ENCODE measurements at regions not wholly inside any gene's neighbourhood (a gene's known extent, or its start where the extent isn't known, plus 50 kb on each side); places are given as distances from the start of the nearest gene placed in this dataset.

GRCh38 chr7:68679459-68680234, 918.6 kb upstream of the AUTS2 start:
- peaks cover 0 to 2% (median 0%) of the 10 kb centered on the region in 4 donors for H3K9me3 ChIP-seq (ENCODE audit: control insufficient read depth in 4 of 4, low read length in 3 of 4)
- no peak for TF ChIP-seq TAF1 (conservative IDR thresholded peaks at IDR 0.05)
- TF ChIP-seq SP1 (IDR thresholded peaks at IDR 0.05), result no peak
- no peak for TF ChIP-seq JUND (IDR thresholded peaks at IDR 0.05)
- no peak for TF ChIP-seq RXRA (IDR thresholded peaks at IDR 0.05)
- no peak for TF ChIP-seq ZBTB33 (IDR thresholded peaks at IDR 0.05)
- no peak for TF ChIP-seq YY1 (IDR thresholded peaks at IDR 0.05)
- TF ChIP-seq NR2F2 (IDR thresholded peaks at IDR 0.05), result no peak
- no peak for TF ChIP-seq CTCF (IDR thresholded peaks at IDR 0.05; ENCODE audit: low read depth, low read length, missing input control)
- TF ChIP-seq EGR1 (IDR thresholded peaks at IDR 0.05; ENCODE audit: low read depth in 2 of 2), result no peak
- no peak for TF ChIP-seq FOXA1 (IDR thresholded peaks at IDR 0.05)
- TF ChIP-seq GABPA (IDR thresholded peaks at IDR 0.05 in 1 of 2, conservative IDR thresholded peaks at IDR 0.05 in 1 of 2), result no peak
- no peak for TF ChIP-seq MAX (IDR thresholded peaks at IDR 0.05)
- TF ChIP-seq ATF3 (IDR thresholded peaks at IDR 0.05), result no peak

GRCh38 chr7:68680235-68680872, 917.9 kb upstream of the AUTS2 start:
- H3K4me3 ChIP-seq (ENCODE audit: low read depth in 1 of 3, low read length in 3 of 3), result no peak overlapping the region
- WGBS, result 47% methylated on average over 1 of the region's 1 CpG
- H3K27me3 ChIP-seq (ENCODE audit: control insufficient read depth in 4 of 4, insufficient read depth in 4 of 4, low read length in 3 of 4), result no peaks in the 10 kb centered on the region
- no peak overlapping the region for H3K27ac ChIP-seq (ENCODE audit: low read depth in 1 of 2, low read length in 2 of 2)
- H3K36me3 ChIP-seq (ENCODE audit: control insufficient read depth in 4 of 4, insufficient read depth in 3 of 4, low read depth in 1 of 4, low read length in 3 of 4), result no peaks in the 10 kb centered on the region
- DNase-seq (ENCODE audit: low spot score), result no peak
- TF ChIP-seq SP1 (IDR thresholded peaks at IDR 0.05) (no peak), NR2F2 (IDR thresholded peaks at IDR 0.05) (no peak), ZBTB33 (IDR thresholded peaks at IDR 0.05) (no peak), RAD21 (IDR thresholded peaks at IDR 0.05) (no peak)
- H3K4me1 ChIP-seq (ENCODE audit: control insufficient read depth in 4 of 4, insufficient read depth in 4 of 4, low read length in 3 of 4), result no peaks in the 10 kb centered on the region
- H3K9ac ChIP-seq (ENCODE audit: low read depth in 1 of 2, low read length in 2 of 2), result no peak overlapping the region
- H3K9me3 ChIP-seq (ENCODE audit: control insufficient read depth in 4 of 4, low read length in 3 of 4), result peaks cover 0 to 4% (median 0%) of the 10 kb centered on the region in 4 donors

More at GRCh38 chr7:68679459-68680234, 918.6 kb upstream of the AUTS2 start:
- H3K27ac ChIP-seq (ENCODE audit: low read depth in 1 of 2, low read length in 2 of 2), result no peak overlapping the region
- H3K4me3 ChIP-seq (ENCODE audit: low read depth in 1 of 3, low read length in 3 of 3), result no peak overlapping the region
- 78% methylated on average over 7 of the region's 7 CpGs for WGBS
- H3K36me3 ChIP-seq (ENCODE audit: control insufficient read depth in 4 of 4, insufficient read depth in 3 of 4, low read depth in 1 of 4, low read length in 3 of 4), result no peaks in the 10 kb centered on the region
- DNase-seq (ENCODE audit: low spot score), result no peak
- H3K27me3 ChIP-seq (ENCODE audit: control insufficient read depth in 4 of 4, insufficient read depth in 4 of 4, low read length in 3 of 4), result no peaks in the 10 kb centered on the region
- no peaks in the 10 kb centered on the region for H3K4me1 ChIP-seq (ENCODE audit: control insufficient read depth in 4 of 4, insufficient read depth in 4 of 4, low read length in 3 of 4)
- no peak overlapping the region for H3K9ac ChIP-seq (ENCODE audit: low read depth in 1 of 2, low read length in 2 of 2)
